ENCODE measurements at regions not wholly inside any gene's neighbourhood (a gene's known extent, or its start where the extent isn't known, plus 50 kb on each side); places are given as distances from the start of the nearest gene placed in this dataset.

DNA sequence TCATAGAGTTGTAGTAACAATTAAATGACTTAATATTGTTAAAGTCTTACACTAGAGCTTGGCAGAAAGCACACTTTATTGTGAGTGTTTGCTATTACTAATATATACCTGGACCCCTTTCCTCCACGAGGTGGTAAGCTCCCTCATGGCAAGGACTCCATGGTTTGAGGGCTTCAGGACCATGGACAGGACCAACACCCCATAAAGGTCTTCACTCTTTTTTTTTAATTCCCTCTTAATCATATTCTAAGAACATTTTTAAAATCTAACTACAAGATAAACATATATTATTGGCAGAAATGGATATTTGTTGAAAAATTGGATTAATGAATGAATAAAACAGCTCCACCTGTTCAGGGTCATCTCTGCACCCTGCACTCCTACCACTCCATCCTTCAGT lies 154.5 kb downstream of the CBLN1 start:
- no peak for DNase-seq (ENCODE audit: low read depth in 2 of 2)

DNA sequence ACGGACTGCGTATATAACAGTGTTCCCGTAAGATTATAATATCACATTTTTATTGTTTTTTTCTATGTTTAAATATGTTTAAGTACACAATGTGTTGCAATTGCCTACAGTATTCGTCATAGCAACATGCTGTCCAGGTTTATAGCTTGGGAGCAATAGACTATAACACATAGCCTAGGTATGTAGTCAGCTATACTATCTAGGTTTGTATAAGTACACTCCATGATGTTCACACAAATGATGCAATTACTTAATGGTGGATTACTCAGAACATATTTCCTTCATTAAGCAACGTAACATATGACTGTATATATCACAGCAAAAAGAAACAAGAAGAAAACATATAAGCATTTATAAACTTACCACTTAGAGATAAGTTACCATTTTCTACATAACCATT lies 160.0 kb downstream of the CBLN1 start:
- DNase-seq (ENCODE audit: low read depth in 2 of 2) = no peak

DNA sequence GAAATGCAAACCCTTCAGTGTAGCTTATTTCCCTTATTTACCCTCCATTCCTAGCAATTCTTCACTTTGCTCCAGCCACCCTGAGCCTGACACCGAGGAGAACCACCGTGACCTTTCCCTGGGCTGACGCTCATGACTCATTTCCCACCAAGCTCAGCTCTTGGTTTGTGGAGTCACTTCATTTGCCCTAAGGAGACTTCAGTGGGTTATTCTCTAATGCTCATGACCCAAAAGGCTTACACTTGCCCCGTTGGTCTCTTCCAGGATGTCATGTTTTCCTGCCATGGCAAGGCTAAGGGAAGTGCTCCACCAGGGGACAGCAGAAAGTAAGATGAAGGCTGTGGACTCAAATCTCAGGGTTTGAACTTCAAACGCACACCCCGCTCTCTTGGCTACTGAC lies 161.0 kb downstream of the CBLN1 start:
- no peak for DNase-seq (ENCODE audit: low read depth in 2 of 2)

DNA sequence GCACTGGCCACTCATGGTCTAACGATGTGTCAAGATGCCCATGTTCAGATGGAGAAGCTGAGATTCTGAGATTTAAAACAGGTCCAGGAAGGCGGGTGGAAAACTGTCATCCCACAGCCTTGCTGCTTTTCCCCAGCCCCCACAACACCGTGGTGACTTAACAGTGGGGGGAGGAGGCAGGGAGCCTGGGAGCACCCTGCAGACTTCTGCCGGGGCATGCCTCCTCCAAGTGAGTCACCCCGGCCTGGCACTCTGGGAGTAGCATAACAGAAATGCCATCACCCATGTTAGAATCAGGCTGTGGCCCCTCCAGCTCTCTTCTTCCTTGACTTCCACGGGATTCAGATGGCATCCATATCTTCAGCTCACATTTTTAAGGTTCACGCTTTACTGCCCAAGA lies 164.8 kb downstream of the CBLN1 start:
- DNase-seq (ENCODE audit: low read depth in 2 of 2) = no peak

DNA sequence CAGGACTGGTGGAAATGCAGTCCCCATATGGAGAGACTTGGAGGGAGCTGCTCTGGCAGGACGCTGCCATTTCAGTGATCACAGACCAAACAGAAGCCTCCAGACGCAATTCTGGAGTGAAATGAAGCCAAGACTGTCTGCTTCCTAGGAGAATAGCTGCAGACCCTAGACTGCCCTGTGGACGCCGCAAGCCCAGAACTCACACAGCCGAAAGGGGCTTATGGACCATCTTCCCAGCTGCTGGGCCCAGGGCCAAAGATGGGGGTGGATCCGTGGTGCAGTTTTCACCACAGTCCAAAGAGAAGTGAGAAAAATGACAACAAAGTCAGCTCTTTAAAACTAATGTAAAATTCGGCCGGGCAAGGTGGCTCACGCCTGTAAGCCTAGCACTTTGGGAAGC lies 165.7 kb downstream of the CBLN1 start:
- DNase-seq (ENCODE audit: low read depth in 2 of 2) = no peak

DNA sequence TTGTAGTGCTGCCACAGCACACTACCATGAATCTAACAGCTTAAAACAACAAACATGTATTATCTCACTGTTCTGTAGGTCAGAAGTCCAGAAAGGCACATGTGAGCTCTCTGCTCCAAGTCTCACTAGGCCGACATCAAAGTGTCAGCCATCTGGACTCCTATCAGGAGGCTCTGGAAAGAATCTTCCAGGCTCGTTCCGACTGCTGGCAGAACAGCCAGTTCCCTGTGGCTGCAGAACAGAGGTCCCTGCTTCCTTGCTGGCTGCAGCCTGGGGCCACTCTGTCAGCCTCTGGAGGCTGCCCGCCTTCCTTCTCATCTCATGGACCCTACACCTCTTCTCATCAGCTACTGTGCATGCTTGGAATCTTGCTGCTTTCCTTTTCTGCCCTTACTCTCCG lies 168.9 kb downstream of the CBLN1 start:
- DNase-seq (ENCODE audit: low read depth in 2 of 2) = no peak

DNA sequence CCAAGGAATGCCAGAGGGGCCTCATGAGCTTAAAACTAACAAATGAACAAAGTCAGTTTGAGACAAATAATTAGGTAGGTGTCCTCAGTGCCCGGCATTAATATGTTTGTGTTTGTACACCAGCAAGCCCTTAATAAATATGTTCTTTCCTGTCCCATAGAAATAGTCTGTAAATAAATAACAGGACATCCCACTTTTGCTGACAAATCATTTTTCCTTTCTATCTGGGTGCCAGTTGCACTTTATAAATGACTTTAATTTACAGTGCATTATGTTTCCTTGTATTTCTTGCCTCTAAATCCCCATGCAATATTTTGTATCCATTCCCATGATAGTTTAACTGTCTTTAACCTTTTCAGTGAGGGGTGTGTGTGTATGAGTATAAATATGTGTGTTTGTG lies 170.3 kb downstream of the CBLN1 start:
- DNase-seq (ENCODE audit: low read depth in 2 of 2) = no peak

DNA sequence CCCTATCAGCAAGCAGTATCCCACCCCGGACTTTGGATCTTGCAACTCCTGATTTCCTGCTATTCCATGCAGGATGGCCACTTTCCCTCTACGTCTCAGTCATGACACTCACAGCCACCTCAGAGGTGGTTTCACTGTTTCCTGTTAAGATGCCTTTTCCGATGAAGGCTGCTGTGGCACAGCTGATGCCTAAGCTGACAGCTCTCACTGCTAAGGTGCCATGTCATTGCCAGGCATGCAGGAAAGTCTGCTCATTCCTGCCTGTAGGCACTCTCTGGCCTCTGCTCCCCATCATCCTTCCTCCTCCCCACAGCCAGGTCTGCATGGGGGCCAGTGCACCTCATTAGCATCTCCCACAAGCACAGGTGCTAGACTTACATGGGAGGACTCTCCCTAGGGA lies 173.0 kb downstream of the CBLN1 start:
- DNase-seq (ENCODE audit: low read depth in 2 of 2) = no peak

DNA sequence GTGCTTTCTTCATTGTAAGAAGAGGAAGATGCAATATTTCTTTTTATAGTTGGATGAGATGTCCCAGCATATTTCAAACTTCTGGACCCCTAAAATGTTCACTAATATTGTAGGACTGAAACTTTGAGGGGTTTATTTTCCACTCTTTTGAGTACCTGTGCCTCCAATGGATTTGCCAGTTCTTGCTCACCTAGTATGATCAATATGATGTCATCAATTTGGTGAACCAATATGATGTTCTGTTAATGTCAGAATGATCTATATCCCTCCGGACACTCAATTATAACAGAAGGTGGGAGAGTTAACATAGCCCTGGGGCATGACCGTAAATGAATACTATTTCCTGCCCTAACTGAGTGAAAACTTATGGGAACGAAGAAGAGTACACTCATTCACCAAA lies 178.3 kb downstream of the CBLN1 start:
- DNase-seq (ENCODE audit: low read depth in 2 of 2) = no peak

DNA sequence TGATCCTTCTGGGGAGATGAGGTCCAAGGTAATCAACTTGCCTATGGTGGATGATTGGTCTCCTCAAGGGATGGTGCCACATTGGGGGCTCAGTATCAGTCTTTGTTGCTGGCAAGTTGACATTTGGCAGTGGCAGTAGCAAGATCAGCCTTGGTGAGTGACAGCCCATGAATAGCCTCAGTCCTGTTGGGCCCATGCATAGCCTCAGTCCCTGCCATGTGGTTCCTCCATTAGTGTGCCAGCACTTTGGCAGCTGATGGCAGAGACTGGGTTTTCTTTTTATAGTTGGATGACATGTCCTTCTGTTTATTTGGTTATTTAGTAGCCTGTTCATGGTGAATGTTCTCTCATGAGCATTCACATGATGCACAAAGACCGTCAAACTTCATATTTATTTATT lies 179.6 kb downstream of the CBLN1 start:
- DNase-seq (ENCODE audit: low read depth in 2 of 2) = no peak

DNA sequence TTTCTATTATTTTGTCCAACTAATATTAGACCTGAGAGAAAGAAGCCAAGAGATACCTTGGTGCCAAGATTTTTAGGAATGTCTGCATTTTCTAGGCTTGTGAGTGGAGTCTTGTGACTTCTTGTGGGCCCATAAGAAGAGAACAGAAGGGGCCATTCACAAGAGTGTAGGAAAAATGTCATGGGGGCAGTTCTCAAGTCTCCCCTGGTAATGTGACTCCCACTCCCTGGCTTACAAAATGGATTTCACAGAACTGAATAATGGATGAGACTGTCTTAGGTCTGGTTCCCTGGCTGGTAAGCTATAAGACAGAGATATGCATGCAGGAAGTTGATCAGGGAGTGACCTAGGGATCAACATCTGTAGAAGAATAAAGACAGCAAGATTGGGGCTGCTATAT lies 181.3 kb downstream of the CBLN1 start:
- no peak for DNase-seq (ENCODE audit: low read depth in 2 of 2)

DNA sequence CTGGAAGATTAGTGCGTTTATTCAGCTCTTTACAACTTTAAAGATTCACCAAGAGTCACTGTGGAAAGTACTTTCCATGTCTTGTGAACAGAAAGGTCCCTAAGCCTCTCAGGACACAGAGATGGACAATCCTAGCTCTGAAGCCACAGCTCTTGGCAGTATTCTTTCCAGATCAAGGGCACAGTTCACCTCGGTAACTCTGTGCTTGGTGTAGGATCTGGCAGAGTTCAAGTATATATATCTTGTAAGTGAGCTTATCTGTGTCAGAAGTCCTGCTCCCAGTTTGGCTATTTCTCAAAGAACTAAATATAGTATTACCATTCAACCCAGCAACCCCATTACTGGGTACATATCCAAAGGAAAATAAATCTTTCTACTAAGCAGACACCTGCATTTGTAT lies 183.7 kb downstream of the CBLN1 start:
- DNase-seq (ENCODE audit: low read depth in 2 of 2) = no peak

DNA sequence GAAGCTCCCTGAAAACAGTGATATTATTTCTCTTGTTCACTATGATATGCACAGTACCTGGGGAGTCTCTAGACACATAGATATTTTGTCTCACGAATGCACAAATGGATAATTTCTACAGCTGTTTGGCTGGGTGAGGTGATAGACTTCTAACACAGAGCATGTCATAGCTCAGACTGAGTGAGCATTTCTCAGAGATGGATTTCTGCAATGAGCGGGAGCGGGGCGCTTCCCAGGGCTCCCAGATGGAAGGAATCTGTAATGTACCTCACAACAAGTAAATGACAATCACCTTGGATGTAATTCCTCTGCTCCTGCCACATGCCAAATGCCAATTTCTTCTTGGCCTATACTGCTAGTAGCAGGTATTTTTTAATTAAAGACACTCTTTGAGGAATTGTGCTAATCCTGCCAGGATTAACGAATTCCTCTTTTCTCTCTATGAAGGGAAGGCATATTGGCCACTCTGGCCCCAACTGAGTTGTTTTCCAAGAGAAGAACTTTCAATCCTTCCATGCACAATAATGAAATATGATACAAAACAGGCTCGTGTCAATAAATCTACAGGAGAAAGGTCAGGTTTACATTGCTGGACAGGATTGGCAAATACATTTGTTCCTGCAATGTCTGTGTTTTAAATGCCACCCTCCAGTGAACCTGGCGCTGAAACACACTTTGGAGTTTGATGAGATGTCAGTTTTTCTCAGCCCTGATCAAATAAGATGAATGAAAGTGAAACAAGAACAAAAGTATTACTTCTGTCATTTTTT lies 185.3 kb downstream of the CBLN1 start:
- DNase-seq (ENCODE audit: low read depth in 2 of 2) = no peak

DNA sequence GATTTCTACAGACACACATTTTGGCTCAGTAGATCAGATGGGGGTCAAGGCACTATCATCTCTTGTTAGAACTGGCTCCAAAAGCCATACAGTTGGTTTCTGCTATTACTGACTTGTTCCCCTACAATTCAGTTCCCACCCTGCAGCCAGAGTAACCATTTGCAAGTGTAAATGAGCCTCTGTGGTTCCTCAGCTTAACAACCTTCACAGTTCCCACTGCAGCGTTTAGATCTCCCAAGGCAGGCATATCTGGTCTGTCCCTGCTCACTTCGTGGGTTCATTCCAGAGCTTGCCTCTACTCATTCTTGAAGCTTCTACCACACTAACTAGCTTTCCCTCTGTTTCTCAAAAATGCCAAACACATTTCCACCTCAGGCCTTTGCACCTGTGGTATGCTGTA lies 186.1 kb downstream of the CBLN1 start:
- no peak for DNase-seq (ENCODE audit: low read depth in 2 of 2)

DNA sequence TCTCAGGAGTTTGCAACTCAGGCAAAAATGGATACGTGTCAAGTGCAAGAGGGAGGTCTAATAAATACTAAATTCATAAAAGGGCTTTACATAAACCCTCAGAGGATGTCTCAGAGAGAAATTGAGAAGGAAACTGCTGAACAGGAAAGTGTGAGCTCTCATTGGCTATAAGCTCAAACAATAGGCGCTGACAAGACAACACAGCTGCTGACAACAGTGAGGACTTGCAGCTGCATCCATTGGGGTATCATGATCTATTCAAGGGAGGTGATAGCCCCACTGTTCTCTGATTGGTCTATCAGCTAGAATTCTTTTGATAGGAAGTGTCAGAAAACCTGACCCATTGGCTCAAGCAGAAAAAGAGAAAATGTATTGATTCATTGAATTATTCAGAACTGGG lies 187.2 kb downstream of the CBLN1 start:
- DNase-seq (ENCODE audit: low read depth in 2 of 2) = no peak

DNA sequence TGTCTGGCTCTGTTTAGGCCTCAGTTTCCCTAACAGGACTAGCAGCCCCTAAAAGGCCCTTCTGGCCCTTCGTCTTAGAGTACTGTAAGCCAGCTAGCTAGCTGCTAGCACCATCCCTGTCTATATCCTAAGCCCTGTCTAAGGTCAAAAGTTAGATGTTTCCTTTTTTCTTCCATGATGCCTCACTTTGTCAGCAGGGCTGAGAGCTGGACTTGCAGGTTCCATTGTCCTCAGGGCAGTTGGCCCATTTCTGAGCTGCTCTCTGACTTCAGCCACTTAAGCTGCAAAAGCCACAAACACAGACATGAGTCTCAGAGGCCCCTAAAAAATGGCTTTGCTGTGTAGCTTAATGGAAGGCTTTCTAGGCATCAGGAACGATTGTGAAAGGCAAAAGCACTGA lies 187.7 kb downstream of the CBLN1 start:
- no peak for DNase-seq (ENCODE audit: low read depth in 2 of 2)

DNA sequence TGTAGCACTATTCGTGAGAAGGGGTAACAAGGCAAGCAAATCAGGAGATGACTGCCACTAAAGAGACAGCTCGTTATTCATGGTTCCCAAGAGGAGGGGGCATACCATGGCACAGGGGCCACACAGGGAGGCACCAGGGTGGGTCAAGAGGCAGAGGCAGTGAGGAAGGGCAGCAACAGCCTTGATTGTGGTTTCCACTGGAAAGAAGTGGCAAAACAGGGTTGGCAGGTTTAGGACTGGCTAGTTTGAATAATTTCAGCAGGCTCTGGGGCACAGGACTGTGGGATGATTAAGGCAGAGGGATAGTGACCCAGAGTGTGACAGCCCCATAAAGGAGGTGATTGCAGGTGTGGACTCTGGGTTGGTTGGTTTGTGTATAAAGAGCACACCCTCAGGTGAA lies 188.9 kb downstream of the CBLN1 start:
- no peak for DNase-seq (ENCODE audit: low read depth in 2 of 2)

DNA sequence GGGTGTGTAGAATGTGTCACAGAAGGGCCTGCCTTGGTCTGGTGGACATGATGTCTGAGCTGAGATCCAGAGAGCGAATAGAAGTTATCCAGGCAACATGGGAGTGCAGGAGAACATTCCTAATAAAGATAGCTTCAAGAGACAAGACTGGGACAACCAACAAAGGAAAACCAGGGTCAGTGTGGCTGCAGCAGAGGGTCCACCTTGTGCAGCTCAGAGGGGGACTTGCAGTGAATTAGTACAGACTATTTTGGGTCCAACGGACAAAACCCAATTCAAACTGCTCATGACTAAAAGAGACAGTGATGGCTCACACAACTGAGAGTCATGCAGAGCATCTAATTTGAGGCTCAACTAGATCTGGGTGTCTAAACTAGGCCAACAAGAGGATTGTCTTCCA lies 192.1 kb downstream of the CBLN1 start:
- DNase-seq (ENCODE audit: low read depth in 2 of 2) = no peak

DNA sequence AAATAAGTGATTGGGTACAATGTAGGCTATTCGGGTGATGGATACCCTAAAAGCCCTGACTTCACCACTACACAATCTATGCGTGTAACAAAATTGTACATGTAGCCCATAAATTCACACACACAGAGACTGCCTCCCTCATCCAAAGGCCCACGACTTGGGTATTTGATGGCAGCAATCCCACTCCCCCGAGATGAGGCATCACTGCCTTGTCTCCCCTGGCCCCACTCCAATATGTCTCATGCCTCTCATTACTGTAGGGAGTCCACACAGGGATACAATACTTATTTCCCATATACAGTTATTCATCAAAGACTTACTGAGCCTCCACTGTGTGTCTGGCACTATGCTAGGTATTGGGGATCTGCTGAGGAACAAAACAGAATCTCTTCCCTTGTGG lies 192.6 kb downstream of the CBLN1 start:
- DNase-seq (ENCODE audit: low read depth in 2 of 2) = no peak

DNA sequence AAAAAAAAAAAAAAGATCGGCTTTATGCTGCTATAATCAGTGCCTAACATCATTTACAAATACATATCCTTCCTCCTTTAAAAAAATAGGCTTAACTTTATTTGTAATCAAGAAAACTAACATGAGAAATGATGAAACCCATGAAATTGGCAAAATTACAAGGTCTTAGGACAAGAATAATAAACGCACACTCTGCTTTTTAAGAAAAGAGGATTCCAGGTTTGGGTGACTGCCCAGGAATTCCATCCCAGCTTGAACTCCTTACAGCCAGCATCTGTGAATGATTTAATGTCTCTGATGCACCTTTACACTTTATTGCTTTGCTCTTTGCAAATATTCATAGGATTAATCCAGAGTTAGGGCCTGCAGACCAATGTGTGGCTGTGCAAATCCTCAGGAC lies 196.0 kb downstream of the CBLN1 start:
- DNase-seq (ENCODE audit: low read depth in 2 of 2) = no peak

DNA sequence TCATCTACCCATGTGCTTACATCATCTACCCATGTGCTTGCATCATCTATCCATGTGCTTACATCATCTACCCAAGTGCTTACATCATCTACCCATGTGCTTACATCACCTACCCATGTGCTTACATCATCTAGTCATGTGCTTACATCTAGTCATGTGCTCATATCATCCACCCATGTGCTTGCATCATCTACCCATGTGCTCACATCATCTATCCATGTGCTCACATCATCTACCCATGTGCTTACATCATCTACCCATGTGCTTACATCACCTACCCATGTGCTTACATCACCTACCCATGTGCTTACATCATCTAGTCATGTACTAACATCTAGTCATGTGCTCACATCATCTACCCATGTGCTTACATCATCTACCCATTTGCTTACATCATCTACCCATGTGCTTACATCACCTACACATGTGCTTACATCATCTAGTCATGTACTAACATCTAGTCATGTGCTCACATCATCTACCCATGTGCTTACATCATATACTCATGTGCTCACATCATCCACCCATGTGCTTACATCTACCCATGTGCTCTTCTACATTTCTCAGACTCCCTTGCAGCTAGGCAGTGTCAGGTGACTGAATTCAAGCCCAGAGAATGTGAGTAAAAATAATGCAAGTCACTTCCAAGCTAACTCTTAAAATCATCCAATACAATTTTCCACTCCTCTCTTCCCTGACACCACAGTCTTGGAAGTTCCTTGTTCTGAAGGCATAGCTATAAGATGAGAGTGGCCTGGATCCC lies 196.8 kb downstream of the CBLN1 start:
- no peak for DNase-seq (ENCODE audit: low read depth in 2 of 2)

DNA sequence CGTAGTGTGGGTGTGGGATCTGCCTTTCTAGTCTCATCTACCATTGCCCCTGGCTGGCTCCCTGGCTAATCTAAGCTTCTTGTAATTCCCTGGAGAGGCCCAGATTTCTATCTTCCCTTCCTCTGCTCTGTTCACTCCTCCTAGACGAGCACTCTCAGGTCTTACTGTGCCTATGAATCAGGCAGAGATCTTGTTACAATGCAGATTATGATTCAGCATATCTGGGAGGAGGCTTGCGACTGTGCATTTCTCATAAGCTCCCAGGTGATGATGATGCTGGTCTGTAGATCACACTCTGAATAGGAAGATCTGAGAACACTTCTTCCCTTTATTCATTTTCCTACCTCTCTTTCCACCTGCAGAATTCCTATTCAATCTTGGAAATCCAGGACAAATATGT lies 200.1 kb downstream of the CBLN1 start:
- no peak for DNase-seq (ENCODE audit: low read depth in 2 of 2)

DNA sequence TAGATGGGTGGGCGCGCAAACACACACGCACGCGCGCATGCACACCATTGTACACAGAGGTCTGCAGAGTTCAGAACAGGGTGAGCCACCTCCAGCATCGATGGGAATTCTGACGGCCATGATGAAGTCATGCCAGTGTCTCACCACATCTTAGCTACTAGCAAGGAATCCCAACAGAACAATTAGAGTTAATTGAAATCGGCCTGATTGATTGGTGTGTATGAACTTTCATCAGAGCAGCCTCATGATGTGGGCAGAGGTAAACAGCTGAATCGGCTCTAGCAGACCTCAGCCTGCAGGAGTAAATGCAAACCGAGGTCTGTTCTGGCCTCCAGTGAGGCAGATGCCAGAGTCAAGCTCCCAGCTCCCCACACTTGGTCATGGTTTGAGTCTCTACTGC lies 200.6 kb downstream of the CBLN1 start:
- DNase-seq (ENCODE audit: low read depth in 2 of 2) = no peak

DNA sequence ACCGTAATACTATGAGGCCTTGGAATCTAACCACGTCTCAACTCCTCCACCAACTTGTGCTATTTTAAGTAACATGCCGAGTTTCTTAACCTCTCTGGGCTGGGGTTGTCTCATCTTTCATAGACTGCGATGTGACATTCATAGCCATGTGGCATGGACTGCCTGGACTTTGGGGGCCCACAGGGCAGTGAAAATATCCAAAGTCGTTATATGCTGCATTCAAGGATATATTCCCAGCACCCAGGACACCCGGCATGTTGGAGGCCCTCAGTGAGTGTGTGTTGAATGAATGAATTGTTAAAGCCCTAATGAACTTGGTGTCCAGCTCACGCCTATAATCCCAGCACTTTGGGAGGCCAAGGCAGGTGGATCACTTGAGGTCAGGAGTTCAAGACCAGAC lies 203.1 kb downstream of the CBLN1 start:
- DNase-seq (ENCODE audit: low read depth in 2 of 2) = no peak

All from stimulated activated CD8-positive, alpha-beta memory T cell treated with anti-CD3 and anti-CD28 coated beads, Interleukin-15, amount 100 ng/mL, for 48 hours (primary cell).